OCI-LY3 (cell line): ENCODE measurements at regions not wholly inside any gene's neighbourhood (a gene's known extent, or its start where the extent isn't known, plus 50 kb on each side); places are given as distances from the start of the nearest gene placed in this dataset.

Experiments
- EZH2phosphoT487 ChIP-seq: fragments of 200-600 bp; shearing (Covaris generic); IDR thresholded peaks from 2 replicates; pipeline ENCODE4 v1.6.1; 2018; ENCODE audit warnings: antibody characterized with exemption, mixed run types, low read depth
- TF ChIP-seq, protein P1 (sequence below): fragments of 200-600, 300-600 bp; sonication (generic); IDR thresholded peaks from 2 replicates; pipeline ENCODE4 v1.5.1; 2014; ENCODE audit warnings: antibody characterized with exemption, low read length, low read depth

DNA sequence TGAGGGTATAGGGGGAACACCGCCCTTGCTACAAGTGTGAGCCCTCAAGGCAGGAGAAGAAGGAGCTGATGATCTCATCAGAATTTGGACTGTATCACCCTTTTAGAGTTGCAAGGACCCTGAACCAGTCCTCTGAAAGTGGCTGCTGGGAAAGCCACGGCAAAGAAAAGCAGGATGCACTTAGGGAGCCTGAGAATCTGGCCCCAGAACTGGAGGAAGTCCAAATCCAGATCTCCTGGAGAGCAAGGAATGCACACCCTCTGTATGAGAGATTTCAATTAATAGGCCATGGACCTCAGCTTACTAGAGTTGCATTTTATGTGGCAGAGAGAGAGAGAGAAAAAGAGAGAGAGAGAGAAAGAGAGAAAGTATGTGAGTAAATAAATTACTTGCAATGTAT is 662.9 kb downstream of the CCSER2 start:
- TF ChIP-seq, protein P1, sequence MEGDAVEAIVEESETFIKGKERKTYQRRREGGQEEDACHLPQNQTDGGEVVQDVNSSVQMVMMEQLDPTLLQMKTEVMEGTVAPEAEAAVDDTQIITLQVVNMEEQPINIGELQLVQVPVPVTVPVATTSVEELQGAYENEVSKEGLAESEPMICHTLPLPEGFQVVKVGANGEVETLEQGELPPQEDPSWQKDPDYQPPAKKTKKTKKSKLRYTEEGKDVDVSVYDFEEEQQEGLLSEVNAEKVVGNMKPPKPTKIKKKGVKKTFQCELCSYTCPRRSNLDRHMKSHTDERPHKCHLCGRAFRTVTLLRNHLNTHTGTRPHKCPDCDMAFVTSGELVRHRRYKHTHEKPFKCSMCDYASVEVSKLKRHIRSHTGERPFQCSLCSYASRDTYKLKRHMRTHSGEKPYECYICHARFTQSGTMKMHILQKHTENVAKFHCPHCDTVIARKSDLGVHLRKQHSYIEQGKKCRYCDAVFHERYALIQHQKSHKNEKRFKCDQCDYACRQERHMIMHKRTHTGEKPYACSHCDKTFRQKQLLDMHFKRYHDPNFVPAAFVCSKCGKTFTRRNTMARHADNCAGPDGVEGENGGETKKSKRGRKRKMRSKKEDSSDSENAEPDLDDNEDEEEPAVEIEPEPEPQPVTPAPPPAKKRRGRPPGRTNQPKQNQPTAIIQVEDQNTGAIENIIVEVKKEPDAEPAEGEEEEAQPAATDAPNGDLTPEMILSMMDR: no peak
- TF ChIP-seq EZH2phosphoT487: no peak
